GM12878 (cell line): ENCODE measurements at regions not wholly inside any gene's neighbourhood (a gene's known extent, or its start where the extent isn't known, plus 50 kb on each side); places are given as distances from the start of the nearest gene placed in this dataset.

Experiments
- BMI1 ChIP-seq: fragments of 450-650 bp; IDR thresholded peaks from 2 replicates; pipeline ENCODE4 v1.6.1; 2016; ENCODE audit warnings: mild to moderate bottlenecking, moderate library complexity, borderline replicate concordance
- NR2F1 ChIP-seq: fragments of 450-650 bp; conservative IDR thresholded peaks from 2 replicates; pipeline ENCODE4 v1.6.1; 2017; ENCODE audit warnings: mild to moderate bottlenecking
- PML ChIP-seq: IDR thresholded peaks from 2 replicates; pipeline ENCODE4 v1.6.1; 2012; ENCODE audit warnings: low read length, inconsistent platforms
- RUNX3 ChIP-seq: IDR thresholded peaks from 2 replicates; pipeline ENCODE4 v1.6.1; 2012; ENCODE audit warnings: low read length, inconsistent platforms
- SMARCA5 ChIP-seq: fragments of 450-650 bp; IDR thresholded peaks from 2 replicates; pipeline ENCODE4 v1.6.1; 2017; ENCODE audit warnings: mild to moderate bottlenecking
- SUZ12 ChIP-seq: fragments of 200-600 bp; sonication (generic); IDR thresholded peaks from one replicate; pipeline ENCODE4 v1.6.1; 2018; ENCODE audit warnings: antibody characterized with exemption, mild to moderate bottlenecking; ENCODE audit not compliant: unreplicated experiment
- ZNF24 ChIP-seq: fragments of 450-650 bp; IDR thresholded peaks from 2 replicates; pipeline ENCODE4 v1.6.1; 2017; ENCODE audit warnings: antibody characterized with exemption, mild to moderate bottlenecking
- ZNF274 ChIP-seq: IDR thresholded peaks from one replicate; pipeline ENCODE4 v1.8.0; 2011; ENCODE audit not compliant: insufficient read length, insufficient read depth
- TF ChIP-seq, protein P1 (sequence below): fragments of 450-650 bp; IDR thresholded peaks from 2 replicates; pipeline ENCODE4 v1.6.1; 2017; ENCODE audit warnings: mild to moderate bottlenecking, low read depth, inconsistent platforms; ENCODE audit not compliant: poor library complexity, severe bottlenecking
- TF ChIP-seq, protein P2 (sequence below): IDR thresholded peaks from 2 replicates; pipeline ENCODE4 v1.6.1; 2012; ENCODE audit warnings: mild to moderate bottlenecking, low read depth, low read length
- TF ChIP-seq, protein P3 (sequence below): IDR thresholded peaks from 2 replicates; pipeline ENCODE4 v1.6.1; 2011; ENCODE audit warnings: low read depth, mild to moderate bottlenecking, low read length, moderate library complexity, borderline replicate concordance; ENCODE audit errors: extremely low read depth
- TF ChIP-seq, protein P4 (sequence below): fragments of 450-650 bp; IDR thresholded peaks from 2 replicates; pipeline ENCODE4 v1.6.1; 2016; ENCODE audit warnings: mild to moderate bottlenecking
- TF ChIP-seq, protein P5 (sequence below): IDR thresholded peaks from 2 replicates; pipeline ENCODE4 v1.6.1; 2012; ENCODE audit warnings: low read depth, low read length, improper control_type of control experiment

DNA sequence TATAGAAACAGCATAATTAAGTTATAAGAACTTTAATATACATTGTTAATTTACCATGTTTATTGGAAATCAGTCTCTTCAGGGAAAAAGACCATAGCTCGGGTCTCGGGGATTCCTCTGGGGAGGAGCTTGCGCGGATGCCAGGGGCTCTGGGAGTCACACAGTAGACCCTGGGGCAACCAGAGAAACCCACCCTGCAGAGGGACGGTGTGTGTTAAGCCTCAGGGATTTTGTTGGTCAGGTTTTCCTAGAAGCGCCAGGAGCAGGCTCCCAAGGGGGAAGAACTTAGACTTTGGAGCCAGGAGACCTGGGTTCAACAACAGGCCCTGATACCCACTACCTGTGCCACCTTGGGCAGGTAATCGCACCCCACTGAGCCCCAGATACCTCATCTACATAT is 297.9 kb downstream of the MED10 start (continued):
- TF ChIP-seq, protein P1, sequence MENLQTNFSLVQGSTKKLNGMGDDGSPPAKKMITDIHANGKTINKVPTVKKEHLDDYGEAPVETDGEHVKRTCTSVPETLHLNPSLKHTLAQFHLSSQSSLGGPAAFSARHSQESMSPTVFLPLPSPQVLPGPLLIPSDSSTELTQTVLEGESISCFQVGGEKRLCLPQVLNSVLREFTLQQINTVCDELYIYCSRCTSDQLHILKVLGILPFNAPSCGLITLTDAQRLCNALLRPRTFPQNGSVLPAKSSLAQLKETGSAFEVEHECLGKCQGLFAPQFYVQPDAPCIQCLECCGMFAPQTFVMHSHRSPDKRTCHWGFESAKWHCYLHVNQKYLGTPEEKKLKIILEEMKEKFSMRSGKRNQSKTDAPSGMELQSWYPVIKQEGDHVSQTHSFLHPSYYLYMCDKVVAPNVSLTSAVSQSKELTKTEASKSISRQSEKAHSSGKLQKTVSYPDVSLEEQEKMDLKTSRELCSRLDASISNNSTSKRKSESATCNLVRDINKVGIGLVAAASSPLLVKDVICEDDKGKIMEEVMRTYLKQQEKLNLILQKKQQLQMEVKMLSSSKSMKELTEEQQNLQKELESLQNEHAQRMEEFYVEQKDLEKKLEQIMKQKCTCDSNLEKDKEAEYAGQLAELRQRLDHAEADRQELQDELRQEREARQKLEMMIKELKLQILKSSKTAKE: no peak
- no peak for TF ChIP-seq BMI1
- no peak for TF ChIP-seq SUZ12
- TF ChIP-seq ZNF24: no peak
- no peak for TF ChIP-seq PML
- TF ChIP-seq, protein P2, sequence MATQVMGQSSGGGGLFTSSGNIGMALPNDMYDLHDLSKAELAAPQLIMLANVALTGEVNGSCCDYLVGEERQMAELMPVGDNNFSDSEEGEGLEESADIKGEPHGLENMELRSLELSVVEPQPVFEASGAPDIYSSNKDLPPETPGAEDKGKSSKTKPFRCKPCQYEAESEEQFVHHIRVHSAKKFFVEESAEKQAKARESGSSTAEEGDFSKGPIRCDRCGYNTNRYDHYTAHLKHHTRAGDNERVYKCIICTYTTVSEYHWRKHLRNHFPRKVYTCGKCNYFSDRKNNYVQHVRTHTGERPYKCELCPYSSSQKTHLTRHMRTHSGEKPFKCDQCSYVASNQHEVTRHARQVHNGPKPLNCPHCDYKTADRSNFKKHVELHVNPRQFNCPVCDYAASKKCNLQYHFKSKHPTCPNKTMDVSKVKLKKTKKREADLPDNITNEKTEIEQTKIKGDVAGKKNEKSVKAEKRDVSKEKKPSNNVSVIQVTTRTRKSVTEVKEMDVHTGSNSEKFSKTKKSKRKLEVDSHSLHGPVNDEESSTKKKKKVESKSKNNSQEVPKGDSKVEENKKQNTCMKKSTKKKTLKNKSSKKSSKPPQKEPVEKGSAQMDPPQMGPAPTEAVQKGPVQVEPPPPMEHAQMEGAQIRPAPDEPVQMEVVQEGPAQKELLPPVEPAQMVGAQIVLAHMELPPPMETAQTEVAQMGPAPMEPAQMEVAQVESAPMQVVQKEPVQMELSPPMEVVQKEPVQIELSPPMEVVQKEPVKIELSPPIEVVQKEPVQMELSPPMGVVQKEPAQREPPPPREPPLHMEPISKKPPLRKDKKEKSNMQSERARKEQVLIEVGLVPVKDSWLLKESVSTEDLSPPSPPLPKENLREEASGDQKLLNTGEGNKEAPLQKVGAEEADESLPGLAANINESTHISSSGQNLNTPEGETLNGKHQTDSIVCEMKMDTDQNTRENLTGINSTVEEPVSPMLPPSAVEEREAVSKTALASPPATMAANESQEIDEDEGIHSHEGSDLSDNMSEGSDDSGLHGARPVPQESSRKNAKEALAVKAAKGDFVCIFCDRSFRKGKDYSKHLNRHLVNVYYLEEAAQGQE: no peak
- TF ChIP-seq, protein P3, sequence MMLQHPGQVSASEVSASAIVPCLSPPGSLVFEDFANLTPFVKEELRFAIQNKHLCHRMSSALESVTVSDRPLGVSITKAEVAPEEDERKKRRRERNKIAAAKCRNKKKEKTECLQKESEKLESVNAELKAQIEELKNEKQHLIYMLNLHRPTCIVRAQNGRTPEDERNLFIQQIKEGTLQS: no peak
- TF ChIP-seq SMARCA5: no peak
- no peak for TF ChIP-seq RUNX3
- no peak for TF ChIP-seq ZNF274
- no peak for TF ChIP-seq NR2F1
- TF ChIP-seq, protein P4, sequence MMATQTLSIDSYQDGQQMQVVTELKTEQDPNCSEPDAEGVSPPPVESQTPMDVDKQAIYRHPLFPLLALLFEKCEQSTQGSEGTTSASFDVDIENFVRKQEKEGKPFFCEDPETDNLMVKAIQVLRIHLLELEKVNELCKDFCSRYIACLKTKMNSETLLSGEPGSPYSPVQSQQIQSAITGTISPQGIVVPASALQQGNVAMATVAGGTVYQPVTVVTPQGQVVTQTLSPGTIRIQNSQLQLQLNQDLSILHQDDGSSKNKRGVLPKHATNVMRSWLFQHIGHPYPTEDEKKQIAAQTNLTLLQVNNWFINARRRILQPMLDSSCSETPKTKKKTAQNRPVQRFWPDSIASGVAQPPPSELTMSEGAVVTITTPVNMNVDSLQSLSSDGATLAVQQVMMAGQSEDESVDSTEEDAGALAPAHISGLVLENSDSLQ: no peak
- TF ChIP-seq, protein P5, sequence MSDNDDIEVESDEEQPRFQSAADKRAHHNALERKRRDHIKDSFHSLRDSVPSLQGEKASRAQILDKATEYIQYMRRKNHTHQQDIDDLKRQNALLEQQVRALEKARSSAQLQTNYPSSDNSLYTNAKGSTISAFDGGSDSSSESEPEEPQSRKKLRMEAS: no peak
- TF ChIP-seq, all 136 proteins: peak for 0
